ENCODE measurements at regions not wholly inside any gene's neighbourhood (a gene's known extent, or its start where the extent isn't known, plus 50 kb on each side); places are given as distances from the start of the nearest gene placed in this dataset.

DNA sequence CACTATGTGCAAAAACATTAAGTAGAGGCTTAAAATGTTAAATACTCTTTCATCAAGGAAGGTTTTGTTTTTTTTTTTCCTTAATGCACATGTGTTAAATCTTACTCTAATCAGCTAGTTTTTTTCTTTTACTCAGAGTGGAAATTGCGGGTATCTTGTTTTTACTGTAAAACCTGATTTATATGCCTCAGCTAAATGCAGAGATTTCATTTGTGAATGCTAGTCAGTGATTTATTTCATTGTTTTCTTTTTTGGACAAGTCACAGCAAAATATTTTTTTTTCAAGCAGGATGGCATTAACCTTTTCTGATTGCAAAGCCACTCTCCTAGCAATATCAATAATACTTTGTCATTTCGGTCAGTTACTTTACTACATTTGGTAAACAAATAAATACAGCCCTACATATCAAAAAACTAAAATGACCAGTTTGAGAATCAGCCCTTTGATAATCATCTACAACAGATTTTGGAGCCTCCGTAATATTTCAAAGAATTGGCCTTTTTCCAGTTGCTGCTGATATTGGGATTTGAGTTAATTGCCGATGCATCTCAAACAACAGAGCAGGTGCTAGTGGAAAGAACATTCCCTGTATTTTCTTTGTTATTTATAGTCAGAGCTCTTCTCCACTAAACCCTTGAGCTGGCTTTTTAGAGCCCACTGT is 579.2 kb upstream of the ZNF608 start:
- DNase-seq (ENCODE audit: low spot score): no peak

DNA sequence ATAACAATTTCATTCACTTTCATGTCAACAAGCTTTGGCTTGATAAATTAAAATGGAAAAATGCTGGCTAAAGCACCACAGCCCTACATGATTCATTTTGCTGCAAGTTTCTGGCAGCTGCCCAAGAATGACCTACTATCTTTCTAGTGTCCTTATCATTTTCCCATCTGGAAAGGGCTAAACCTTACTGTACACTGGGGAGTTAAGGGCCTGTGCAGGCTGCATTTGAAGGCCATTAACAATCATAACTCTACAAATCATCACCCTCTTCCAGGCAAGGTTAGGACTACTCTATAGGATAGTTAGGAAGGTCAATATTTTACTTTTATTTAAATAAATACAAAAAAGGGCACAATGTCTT is 579.7 kb upstream of the ZNF608 start:
- DNase-seq (ENCODE audit: low spot score): peak; percentile 37

DNA sequence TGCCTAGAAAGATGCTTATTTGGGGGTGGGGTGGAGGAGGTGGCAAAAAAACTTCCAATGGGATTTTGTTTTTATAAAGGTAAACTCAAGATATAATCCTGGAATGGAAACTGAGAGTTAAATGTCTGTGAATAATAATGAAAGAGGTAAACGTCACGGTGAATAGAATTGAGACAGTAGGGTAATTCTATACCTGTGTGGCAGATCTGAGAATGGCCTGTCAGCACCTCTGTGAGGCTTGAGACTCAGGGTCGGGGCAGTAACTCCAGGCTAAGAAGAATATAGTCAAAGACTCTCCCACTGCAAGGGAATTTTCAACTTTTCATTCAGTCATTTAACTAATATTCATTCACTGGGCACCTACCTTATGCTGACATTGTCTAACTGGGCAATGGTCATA is 581.2 kb upstream of the ZNF608 start:
- no peak for DNase-seq (ENCODE audit: low spot score)

DNA sequence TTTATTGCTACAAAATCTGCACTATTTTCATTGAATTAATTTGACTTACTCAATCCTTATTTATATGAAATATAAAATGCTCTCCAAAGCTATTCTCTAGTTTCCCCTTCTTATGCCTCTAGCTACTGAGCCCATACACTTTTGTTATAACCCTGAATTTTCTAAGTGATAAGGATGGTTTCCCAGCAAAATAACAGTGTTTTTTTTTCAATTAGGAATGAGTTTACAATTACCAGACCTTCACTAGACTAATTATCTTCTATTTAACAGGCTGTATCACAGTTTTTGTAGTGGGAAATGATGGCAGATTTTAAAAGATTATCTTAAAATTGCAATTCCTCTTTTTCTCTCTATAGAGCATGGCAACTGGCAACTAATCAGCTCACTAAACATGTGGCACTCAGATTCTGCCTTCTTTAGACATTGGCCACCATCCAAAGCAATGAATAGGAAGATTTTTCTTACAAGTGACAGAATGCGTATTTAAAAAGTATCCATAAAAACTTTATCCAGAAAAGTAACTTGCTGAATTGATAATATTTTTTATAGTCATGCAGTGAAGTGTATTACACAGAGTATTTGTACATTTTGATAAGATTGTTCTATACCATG is 585.7 kb upstream of the ZNF608 start:
- DNase-seq (ENCODE audit: low spot score): no peak

DNA sequence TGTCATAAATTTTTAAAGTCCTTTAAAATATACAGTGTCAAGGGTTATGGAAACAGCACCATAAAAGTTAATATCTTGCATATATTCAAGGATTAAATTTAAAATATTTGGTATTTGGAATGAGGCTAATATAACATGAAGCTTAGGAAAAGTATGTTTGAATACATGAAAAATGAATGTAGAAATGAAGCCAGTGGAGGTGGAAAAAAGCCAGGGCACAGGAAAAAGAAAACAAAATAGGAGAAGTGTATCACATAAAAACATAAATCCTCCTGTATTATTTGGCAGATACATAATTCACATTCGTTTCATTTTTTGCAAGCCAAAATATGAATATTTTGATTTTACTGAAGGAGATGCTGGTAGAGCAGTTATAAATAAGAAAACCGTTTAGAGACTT is 587.0 kb upstream of the ZNF608 start:
- no peak for DNase-seq (ENCODE audit: low spot score)

DNA sequence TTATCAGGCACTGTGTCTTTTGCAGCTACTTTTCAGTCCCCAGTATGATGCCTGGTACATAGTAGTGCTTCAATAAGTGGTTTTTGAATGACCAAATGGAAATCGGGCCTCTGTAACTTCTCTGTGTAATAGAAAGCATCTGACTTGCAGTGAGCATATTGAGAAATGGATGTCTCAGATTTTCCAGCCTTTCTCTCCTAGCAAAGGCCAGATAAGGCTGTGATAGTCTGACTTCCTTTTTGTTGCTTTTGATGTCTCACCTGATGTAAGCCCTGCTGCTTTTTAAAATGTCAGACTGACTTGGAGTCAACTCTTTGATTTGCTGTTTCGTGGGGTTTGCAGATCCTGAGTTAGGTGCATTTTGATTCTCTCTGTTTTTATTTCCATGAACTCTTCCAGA is 590.0 kb upstream of the ZNF608 start:
- DNase-seq (ENCODE audit: low spot score): no peak

DNA sequence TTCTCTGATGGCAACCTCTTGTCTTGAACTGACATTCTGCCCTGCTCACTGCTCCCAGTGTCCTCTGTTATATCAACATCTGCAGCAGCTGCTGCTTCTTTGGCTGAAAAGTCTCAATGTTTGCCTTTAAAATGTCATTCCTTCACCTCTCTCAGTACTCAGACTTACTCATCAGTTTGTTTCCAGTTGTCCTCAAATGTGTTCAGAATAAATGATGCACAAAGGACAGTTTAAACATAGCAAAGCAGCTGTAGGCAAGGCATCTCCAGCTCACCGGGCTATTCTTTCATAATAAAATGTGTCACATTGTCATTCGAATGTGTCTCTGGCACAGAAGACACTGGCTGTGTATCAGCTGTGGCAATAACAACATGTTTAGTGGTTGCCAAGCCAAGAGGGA is 590.9 kb upstream of the ZNF608 start:
- no peak for DNase-seq (ENCODE audit: low spot score)

DNA sequence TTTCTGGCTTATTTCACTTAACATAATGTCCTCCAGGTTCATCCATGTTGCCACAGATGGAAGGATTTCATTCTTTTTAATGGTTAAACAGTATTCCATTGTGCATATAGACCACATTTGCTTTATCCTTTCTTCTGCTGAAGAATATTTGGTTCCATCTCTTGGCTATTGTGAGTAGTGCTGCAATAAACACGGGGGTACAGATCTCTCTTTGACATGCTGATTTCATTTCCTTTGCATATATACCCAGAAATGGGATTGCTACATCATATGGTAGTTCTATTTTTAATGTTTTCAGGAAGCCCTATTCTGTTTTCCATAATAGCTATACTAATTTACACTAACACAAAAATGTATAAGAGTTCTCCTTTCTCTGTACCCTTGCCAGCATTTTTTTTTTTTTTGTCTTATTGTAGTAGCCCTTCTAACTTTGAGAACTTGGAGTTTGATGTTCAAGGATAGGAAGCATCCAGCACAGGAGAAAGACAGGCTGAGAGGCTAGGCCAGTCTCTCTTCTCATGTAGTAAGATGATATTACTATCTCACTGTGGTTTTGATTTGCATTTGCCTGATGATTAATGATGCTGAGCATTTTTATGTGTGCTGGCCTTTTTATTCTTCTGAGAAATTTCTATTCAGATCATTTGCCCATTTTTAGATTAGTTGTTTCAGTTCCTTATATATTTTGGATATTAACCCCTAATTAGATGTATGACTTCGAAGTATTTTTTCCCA is 592.2 kb upstream of the ZNF608 start:
- no peak for DNase-seq (ENCODE audit: low spot score)

DNA sequence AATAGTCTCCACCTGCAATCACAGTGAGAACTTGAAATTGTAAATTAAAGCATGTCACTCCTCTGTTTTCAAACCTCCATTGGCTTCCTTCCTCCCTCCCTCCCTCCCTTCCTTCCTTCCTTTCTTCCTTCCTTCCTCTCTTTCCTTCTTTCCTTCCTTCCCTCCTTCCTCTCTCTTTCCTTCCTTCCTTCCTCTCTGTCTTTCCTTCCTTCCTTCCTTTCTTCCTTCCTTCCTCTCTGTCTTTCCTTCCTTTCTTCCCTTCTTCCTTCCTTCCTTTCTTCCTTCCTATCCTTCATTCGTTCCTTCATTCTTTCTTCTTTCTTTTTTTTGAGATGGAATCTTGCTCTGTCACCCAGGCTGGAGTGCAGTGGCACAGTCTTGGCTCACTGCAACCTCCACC is 595.0 kb upstream of the ZNF608 start:
- no peak for DNase-seq (ENCODE audit: low spot score)

DNA sequence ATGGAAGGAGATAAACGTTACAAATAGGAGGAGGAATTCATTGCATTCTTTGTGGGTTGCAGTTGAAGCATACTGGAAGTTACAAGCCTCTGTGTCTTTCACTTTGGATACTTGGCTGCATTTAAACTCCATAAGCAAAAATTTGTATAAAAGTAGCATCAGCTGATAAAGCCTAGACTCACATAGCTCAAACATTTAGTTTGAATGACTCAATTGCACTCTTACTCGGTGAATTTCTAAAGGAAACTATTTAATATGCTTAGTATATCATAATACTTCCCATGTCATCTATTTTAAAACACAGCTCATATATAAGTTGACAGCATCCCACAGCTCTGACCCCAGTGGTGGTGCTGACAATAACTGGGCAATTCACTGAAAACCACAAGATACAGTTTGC is 596.6 kb upstream of the ZNF608 start:
- peak; percentile 15 for DNase-seq (ENCODE audit: low spot score)

DNA sequence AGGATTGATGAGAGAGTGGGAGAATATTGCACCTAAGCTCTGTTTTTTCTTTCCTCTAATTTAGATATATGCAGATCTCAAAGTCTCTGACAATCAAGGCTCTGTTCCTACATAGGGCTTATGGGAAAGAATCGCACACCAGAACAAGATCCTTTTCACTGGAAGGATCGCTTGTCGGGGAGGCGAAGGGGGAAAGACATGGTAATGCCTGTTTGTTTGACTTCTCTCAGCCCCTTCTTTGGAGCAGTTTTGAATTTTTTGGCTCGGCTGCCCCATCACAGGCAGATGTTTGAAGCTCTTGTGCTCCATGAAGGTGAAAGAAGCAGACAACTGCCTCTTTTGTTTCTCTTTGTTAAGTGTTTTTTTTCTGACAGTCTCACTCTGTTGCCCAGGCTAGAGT is 599.9 kb upstream of the ZNF608 start:
- no peak for DNase-seq (ENCODE audit: low spot score)

DNA sequence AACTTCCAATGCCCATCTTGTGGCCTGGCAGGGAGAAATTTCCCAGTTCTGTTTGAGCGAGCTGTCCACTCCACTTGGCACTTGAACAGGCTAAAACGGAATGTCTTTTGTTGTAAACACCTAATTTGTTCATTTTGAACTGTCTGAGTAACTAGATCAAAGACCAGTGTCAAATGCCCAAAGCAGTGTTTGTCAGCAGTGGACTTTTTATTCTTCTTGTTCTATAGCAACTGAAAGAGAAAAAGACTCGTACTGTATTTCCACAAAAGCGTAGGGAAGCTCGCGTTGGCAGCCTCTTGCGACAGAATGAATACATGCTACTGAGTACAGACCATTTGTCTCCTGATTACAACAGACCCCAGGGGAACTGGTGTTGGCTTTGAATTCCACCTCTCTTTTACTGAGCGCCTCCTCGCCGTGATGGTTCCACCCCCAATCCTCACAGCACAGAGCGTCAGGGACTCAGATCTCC is 601.8 kb upstream of the ZNF608 start:
- no peak for DNase-seq (ENCODE audit: low spot score)

DNA sequence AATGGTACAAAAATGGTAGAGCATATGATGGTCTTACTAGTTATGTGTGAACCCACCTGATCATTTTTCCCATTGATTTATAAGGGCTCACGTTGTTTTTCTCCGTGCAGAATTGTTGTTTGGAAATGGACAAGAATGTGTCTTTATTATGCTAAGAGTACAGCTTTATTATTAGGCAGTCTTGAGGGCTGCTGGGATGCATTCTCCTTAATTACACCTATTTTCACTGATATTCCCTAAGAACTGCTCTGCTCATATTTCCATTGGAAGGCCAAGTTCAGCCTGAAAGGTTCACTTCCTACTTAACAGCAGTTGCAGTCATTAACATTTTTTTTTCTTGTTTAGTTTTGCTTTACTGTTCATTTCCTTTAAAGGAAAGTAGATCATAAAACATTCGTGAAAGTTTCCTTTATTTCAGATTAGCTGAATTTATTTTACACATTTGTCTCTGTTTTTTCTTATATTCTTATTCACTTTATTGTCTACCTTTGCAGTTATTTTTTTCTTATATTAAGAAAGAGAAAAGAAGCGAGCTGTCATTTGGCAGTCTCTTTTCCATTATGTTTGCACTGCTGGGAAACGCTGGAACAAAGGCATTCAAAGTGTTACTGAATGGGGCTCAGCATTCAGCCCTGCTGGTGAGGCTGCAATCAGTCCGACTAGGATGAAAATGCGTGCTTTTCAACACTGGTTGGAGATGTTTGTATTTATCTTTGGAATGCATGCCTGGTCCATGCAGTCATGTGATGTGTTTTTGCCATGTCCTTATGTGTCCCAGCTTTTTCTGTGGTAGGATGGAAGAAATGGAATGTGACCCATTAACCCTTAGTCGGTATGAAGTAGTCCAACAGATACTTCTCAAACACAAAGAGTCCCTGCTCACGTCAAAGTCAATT is 602.7 kb upstream of the ZNF608 start:
- DNase-seq (ENCODE audit: low spot score): peak; percentile 11

DNA sequence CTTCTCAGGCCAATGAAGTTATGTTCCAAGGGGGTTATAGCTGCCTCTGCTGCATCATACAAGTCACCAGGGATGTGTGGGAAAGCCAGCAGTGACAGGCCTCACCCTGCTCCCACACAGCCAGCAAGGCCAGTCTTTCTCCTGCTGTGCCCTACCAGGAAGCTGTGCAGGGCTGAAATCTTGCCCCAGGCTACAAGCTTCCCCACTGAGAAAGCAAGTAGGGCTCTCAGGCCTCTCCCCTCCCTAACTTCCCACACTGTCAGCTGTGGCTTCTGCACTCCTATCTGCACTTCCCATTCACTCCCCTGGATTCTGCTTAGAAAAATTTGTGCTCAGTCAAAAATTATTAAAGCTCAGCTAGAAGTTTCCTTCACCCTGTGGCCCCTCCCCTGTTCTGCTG is 611.2 kb upstream of the ZNF608 start:
- no peak for DNase-seq (ENCODE audit: low spot score)

DNA sequence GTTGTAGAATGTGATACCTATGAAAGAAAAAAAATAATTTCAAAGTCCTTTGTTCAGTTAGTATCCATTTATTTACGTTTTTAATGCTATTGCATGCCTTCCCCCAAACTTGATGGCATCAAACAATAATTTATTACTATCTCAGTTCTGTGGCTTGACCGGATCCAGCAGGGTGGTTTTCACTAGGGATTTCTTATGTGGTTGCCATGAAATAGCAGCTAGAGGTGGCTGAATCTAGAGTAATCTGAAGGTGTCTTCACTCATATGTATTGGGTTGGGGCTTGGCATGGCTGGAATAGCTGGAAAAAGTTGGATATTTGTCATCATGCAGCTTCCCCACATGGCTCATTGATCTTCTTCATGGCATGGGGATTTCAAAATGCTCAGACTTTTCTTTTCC is 619.3 kb upstream of the ZNF608 start:
- DNase-seq (ENCODE audit: low spot score): no peak

DNA sequence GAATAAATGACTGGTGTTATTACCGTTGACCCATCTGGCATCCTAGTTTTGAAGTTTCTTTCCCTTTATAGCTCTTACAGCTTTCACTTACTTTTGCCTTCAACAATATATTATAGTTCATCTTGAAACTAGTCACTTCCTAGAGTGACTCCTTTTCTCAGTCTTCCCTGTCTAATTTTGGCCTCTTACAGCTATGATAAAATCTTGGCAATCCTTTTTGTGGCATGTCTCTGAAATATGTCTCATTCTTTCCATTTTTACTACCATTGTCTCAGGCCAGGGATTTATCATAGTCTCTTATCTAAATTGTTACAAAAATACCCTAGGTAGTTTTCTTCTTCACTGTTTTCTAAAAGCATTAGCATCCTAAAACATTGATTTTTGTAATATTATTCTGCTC is 621.3 kb upstream of the ZNF608 start:
- DNase-seq (ENCODE audit: low spot score): peak; percentile 23

DNA sequence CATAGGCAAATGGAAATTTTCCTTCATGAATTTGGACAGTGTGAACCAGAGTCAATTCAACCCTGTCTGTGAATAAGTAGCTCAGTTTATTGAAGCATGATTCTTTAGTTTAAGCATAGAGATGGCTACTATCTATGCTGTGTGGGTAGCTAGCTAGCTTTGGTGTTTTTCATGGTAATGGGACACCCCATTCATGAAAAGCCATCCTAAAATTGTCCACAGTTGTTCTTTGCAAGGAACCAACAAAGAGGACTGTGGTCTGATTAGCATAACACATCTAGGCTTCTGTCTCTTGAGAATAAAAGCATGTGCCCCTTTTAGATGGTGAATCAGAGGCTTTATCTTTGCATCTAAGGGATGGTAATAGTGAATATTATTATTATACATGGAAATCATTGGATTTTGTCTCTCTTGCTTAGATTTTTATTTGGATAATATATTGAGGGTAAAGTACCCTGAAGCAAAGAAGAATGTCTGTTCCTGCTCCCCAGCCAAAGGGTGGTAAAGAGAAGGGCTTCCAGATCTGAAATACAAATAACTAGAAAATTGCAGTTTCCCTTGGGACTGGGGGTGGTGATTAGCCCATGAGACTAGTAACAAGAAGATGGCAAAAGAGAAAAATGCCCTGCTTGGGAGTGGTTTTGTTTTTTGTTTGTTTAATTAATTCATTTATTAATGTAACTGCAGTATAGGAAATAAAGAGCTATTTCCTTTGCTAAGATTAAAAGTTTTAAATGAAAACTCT is 624.2 kb upstream of the ZNF608 start:
- no peak for DNase-seq (ENCODE audit: low spot score)

DNA sequence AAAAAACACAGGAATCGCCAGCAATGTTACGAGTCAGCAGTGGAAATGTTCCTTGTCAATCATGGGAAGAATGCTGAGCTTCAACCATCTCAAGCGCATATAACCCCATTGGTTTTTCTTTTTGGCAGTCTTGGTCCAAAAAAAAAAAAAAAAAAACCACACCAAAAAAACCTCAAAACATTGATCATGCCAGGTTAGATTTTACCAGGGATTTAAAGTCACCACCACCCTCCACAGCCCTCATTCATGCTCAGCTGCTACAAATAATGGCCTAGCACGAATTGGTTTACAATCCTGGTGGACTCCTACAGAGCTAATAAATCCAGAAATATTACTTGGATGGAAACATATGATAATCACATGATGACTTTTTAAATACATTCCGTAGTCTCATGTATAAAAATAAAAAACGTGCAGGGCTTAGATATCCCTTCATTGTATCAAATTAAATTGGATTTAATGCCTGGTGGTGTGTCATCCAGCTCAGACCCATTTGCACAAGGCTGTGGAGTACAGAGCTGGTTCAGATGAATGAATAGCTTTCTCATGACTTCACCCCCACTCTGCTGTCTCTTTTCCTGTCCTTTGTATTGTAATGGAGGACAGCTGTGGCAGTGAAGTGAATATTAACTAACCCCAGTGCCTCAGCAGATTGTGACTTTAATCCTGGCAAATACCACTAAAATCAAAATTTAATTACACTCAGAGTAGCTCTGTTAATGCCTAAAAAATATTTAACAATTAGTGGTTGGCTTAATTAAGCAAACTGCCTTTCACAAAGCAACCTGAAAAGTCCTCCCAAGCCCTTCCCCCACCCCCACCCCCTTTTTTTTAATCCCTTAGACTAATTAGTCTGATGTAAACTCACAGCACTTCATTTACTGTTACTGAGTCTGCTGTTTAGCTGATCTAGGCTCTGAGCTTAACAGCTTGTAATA is 626.5 kb upstream of the ZNF608 start:
- peak; percentile 54 for DNase-seq (ENCODE audit: low spot score)

DNA sequence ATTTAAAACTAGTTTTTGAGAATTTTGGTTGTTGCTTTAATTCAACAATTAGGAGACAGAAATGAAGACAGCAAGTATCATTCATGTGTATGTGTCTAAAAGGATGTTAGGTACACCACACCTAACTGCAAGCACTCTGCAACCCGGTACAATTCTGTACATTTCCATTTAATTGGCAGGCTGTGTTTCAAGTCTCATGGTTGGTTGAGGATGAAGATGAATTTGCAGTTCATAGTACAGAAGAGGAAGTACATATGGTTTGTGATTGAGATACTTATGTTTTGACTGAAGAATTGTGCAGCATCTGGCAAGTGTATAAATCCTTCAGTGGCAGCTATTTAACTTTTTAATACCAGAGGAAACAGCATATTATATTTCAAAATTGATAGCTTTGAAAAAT is 628.7 kb upstream of the ZNF608 start:
- no peak for DNase-seq (ENCODE audit: low spot score)

DNA sequence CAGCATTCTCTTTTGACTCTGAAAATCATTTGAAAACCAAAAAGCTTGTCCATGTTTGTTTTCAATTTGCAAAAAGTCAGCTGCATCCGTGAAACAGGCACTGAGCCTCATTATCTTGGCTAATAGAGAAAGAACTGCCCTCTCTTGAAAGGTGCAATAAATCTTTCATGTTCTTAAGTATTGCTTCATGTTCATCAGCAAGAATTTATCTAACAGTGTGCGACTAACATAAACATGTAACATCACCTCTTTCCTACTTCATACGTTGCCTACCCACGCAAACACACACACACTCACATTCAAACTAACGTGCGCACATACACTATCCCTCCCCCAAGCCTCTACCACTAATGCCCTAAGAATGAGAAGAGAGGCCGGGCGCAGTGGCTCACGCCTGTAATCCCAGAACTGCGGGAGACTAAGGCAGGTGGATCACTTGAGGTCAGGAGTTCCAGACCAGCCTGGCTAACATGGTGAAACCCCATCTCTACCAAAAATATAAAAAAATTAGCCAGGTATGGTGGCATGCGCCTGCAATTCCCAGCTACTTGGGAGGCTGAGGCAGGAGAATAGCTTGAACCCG is 629.7 kb upstream of the ZNF608 start:
- no peak for DNase-seq (ENCODE audit: low spot score)

All from GM03348 (cell line).